Heart left ventricle (tissue), 13 donors: ENCODE measurements at regions not wholly inside any gene's neighbourhood (a gene's known extent, or its start where the extent isn't known, plus 50 kb on each side); places are given as distances from the start of the nearest gene placed in this dataset.

Source experiments
- CTCF ChIP-seq, 12 donors: fragments of 200-600 bp; sonication (generic) in 4 of 12; IDR thresholded peaks; one replicate each; pipeline versions ENCODE4 v1.5.0 to v1.8.0; 2018 to 2022; ENCODE audit warnings: antibody characterized with exemption in 12 of 12, mild to moderate bottlenecking in 5 of 12
- POLR2A ChIP-seq, 2 donors: fragments of 450-650 bp; IDR thresholded peaks; one replicate each; pipeline ENCODE4 v1.6.1; 2017; ENCODE audit warnings: antibody characterized with exemption in 2 of 2, mild to moderate bottlenecking in 2 of 2, moderate library complexity in 2 of 2
- donor health status: ischemic (EF 13 %, LVEDD 7.1; RV severe dilation, severe dysfunction).
- donor health status: DM: no; HTN: yes; CAD: no.
- donor health status: DM: no; HTN: no; CAD: no.
- donor health status: ischemic (EF 25% LVEDD 6.9; RV normal size, moderate dysfunction).
- donor health status: ischemic (EF 25% LVEDD 5.7; RV mildly dilated, moderate dysfunction).
- donor health status: ischemic (EF 35%, LVEDD 5.7; RV mildly dilated, moderate dysfunction).
- donor health status: nonischemic (EF 11% LVEDD 7.7; RV severe dilation, severe dysfunction).
- donor health status: DM: yes; HTN: yes; CAD: no.
- donor health status: PGD.
- donor health status: ischemic (EF 29% LVEDD 5.4; RV normal size, mild dysfunction).
- donor health status: nonischemic (EF 23%, LVEDD 6.1; RV moderate dilation, normal function).

- TF ChIP-seq POLR2A (IDR thresholded peaks at IDR 0.05): no peak
- TF ChIP-seq CTCF (IDR thresholded peaks at IDR 0.05): no peak
Observed at GRCh38 chr21:14725219-14725618, 179.1 kb upstream of the SAMSN1 start.
